KMS-11 (cell line): ENCODE measurements at regions not wholly inside any gene's neighbourhood (a gene's known extent, or its start where the extent isn't known, plus 50 kb on each side); places are given as distances from the start of the nearest gene placed in this dataset.

Experiments
- H2AFZ ChIP-seq: fragments of 200-600 bp; sonication (generic); 2 replicates; pipeline ENCODE4 v1.6.1; 2016; ENCODE audit warnings: antibody characterized with exemption, mixed run types, low read depth
- H3K27ac ChIP-seq: fragments of 200-600 bp; sonication (generic); 2 replicates; pipeline ENCODE4 v1.6.1; 2016; ENCODE audit warnings: mild to moderate bottlenecking, mixed run types
- H3K27me3 ChIP-seq: fragments of 200-600 bp; sonication (generic); 2 replicates; pipeline ENCODE4 v1.6.1; 2017; ENCODE audit warnings: mild to moderate bottlenecking, low read depth, mixed run types, moderate library complexity; ENCODE audit not compliant: insufficient read depth
- H3K36me3 ChIP-seq: fragments of 200-600 bp; sonication (generic); 2 replicates; pipeline ENCODE4 v1.6.1; 2017; ENCODE audit warnings: mild to moderate bottlenecking, mixed run types; ENCODE audit not compliant: insufficient read depth
- H3K4me1 ChIP-seq: fragments of 200-600 bp; sonication (generic); 2 replicates; pipeline ENCODE4 v1.6.1; 2016; ENCODE audit warnings: mild to moderate bottlenecking, low read depth, mixed run types; ENCODE audit not compliant: poor library complexity, severe bottlenecking
- H3K4me2 ChIP-seq: fragments of 200-600 bp; sonication (generic); 2 replicates; pipeline ENCODE4 v1.7.0; 2016; ENCODE audit warnings: mild to moderate bottlenecking, mixed run types
- H3K4me3 ChIP-seq: fragments of 200-600 bp; sonication (generic); IDR thresholded peaks from 2 replicates; pipeline ENCODE4 v1.6.1; 2017; ENCODE audit warnings: low read depth, low read length, mixed read lengths; ENCODE audit not compliant: insufficient read depth
- H3K79me2 ChIP-seq: fragments of 200-600 bp; sonication (generic); 2 replicates; pipeline ENCODE4 v1.6.1; 2016; ENCODE audit warnings: low read depth, mixed run types; ENCODE audit not compliant: insufficient read depth
- H3K9ac ChIP-seq: fragments of 200-600 bp; sonication (generic); 2 replicates; pipeline ENCODE4 v1.6.1; 2016; ENCODE audit warnings: mild to moderate bottlenecking, mixed run types
- H4K20me1 ChIP-seq: fragments of 200-600 bp; sonication (generic); 2 replicates; pipeline ENCODE4 v1.6.1; 2016; ENCODE audit warnings: mild to moderate bottlenecking, mixed run types; ENCODE audit not compliant: insufficient read depth
- CTCF ChIP-seq: fragments of 200-600 bp; sonication (generic); conservative IDR thresholded peaks from 2 replicates; pipeline ENCODE4 v1.6.1; 2017; ENCODE audit warnings: low read depth, mild to moderate bottlenecking, antibody characterized with exemption, low read length, moderate library complexity, mixed read lengths

GRCh38 chr7:7014827-7015595 lies 167.3 kb upstream of the C1GALT1 start:
- Histone ChIP-seq H3K4me3 (no peak overlapping the region), H3K4me1 (no peaks in the 10 kb centered on the region), H3K79me2 (no peaks in the 10 kb centered on the region), H2AFZ (no peak overlapping the region), H3K27me3 (no peaks in the 10 kb centered on the region), H3K9ac (no peak overlapping the region), H3K4me2 (no peak overlapping the region), H4K20me1 (no peaks in the 10 kb centered on the region), H3K27ac (no peak overlapping the region), H3K36me3 (no peaks in the 10 kb centered on the region)
- no peak for TF ChIP-seq CTCF

DNA sequence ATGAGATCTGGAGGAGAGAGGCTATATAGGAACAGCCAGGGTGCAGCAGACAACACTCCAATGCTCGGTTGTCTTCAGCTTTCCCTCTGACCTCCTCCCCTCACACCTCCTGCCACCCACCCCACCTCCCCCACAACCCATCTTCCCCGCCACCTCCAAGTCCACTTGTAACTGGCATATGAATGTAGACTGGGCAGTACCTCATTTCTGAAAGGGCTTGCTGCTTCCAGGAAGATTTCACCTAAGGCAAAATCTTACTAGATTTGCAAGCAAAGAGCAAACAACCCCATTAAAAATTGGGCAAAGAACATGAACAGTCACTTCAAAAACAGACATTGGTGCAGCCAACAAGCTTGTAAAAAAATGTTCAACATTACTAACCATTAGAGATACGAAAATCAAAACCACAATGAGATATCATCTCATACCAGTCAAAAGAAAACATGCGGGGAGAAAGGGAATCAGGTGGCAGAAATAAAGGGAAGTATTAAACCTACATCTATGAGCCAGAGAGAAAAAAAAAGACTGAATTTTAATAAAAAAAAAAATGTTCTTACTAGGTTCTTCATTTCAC lies 164.6 kb upstream of the C1GALT1 start:
- Histone ChIP-seq H3K27ac (no peak overlapping the region), H3K36me3 (no peaks in the 10 kb centered on the region)
- TF ChIP-seq CTCF: no peak

DNA sequence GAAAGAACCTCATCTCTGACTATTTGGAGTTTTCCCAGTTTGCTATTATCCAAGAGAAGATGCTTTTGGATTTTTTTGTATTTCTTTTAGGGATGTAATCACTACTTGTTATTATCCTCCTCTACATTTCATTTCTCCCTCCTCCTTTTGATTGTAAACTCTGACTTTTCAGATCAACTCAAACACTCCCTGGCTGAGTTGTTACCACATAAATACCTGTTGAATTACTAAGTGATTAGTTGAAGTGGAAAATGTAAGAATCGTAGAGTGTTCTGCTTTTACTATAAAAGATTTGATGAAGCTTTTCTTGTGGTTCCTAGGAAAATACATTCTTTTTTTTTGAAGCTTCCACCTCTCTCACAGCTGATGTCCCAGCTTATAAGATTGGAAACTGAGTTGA lies 164.1 kb upstream of the C1GALT1 start:
- H2AFZ ChIP-seq: no peak overlapping the region
- no peak overlapping the region for H3K4me2 ChIP-seq
- H3K79me2 ChIP-seq: no peaks in the 10 kb centered on the region
- no peak overlapping the region for H3K4me3 ChIP-seq
- H3K27me3 ChIP-seq: no peaks in the 10 kb centered on the region
- H3K27ac ChIP-seq: no peak overlapping the region
- H4K20me1 ChIP-seq: no peaks in the 10 kb centered on the region
- H3K9ac ChIP-seq: no peak overlapping the region
- H3K36me3 ChIP-seq: no peaks in the 10 kb centered on the region
- H3K4me1 ChIP-seq: no peaks in the 10 kb centered on the region
- TF ChIP-seq CTCF: no peak

More for the DNA sequence above, 164.6 kb upstream of the C1GALT1 start:
- Histone ChIP-seq H3K79me2 (no peaks in the 10 kb centered on the region), H3K9ac (no peak overlapping the region), H4K20me1 (no peaks in the 10 kb centered on the region), H3K27me3 (no peaks in the 10 kb centered on the region), H3K4me3 (no peak overlapping the region), H2AFZ (no peak overlapping the region), H3K4me1 (no peaks in the 10 kb centered on the region), H3K4me2 (no peak overlapping the region)

GRCh38 chr7:7032221-7032620 lies 150.1 kb upstream of the C1GALT1 start:
- no peak for TF ChIP-seq CTCF
- Histone ChIP-seq H3K4me2 (no peak overlapping the region), H2AFZ (no peak overlapping the region), H3K9ac (no peak overlapping the region), H3K4me3 (no peak overlapping the region), H3K36me3 (no peaks in the 10 kb centered on the region), H4K20me1 (no peaks in the 10 kb centered on the region), H3K79me2 (no peaks in the 10 kb centered on the region), H3K27me3 (no peaks in the 10 kb centered on the region), H3K27ac (no peak overlapping the region), H3K4me1 (no peaks in the 10 kb centered on the region)
